DMS114 treated with DMSO at 0.1 percent for 48 hours (cell line): ENCODE measurements at regions not wholly inside any gene's neighbourhood (a gene's known extent, or its start where the extent isn't known, plus 50 kb on each side); places are given as distances from the start of the nearest gene placed in this dataset.
"Not testable (repeated sequence)": the region's sequence is repeated elsewhere in the genome, so short reads cannot be mapped to it uniquely, and the experiment has no call there.

ENCODE experiments used
- DNase-seq: peaks from one replicate; lab custom pipeline; 2025; ENCODE audit not compliant: unreplicated experiment; lab: John Stamatoyannopoulos, UW

- no peak for DNase-seq
These were observed 169.8 kb upstream of the PLXNC1 start for GRCh38 chr12:93978553-93978952.

GRCh38 chr12:93979189-93979588 lies 169.2 kb upstream of the PLXNC1 start:
- DNase-seq, result no peak

GRCh38 chr12:93980711-93981110 lies 167.7 kb upstream of the PLXNC1 start:
- no peak for DNase-seq

- DNase-seq, result no peak
These were observed 167.0 kb upstream of the PLXNC1 start for GRCh38 chr12:93981411-93981810.

- no peak for DNase-seq
These were observed 165.5 kb upstream of the PLXNC1 start for GRCh38 chr12:93982771-93983315.

GRCh38 chr12:93984005-93984404 lies 164.4 kb upstream of the PLXNC1 start:
- no peak for DNase-seq

- DNase-seq, result no peak
These were observed 158.4 kb upstream of the PLXNC1 start for GRCh38 chr12:93989949-93990348.

GRCh38 chr12:93990832-93991803 lies 157.3 kb upstream of the PLXNC1 start:
- no peak for DNase-seq

- DNase-seq, result no peak
These were observed 156.4 kb upstream of the PLXNC1 start for GRCh38 chr12:93991829-93992461.

GRCh38 chr12:93994721-93995120 lies 153.7 kb upstream of the PLXNC1 start:
- no peak for DNase-seq

GRCh38 chr12:93996321-93996720 lies 152.1 kb upstream of the PLXNC1 start:
- DNase-seq, result no peak

GRCh38 chr12:94001691-94002090 lies 146.7 kb upstream of the PLXNC1 start:
- DNase-seq, result no peak

- not testable (repeated sequence) for DNase-seq
These were observed 145.5 kb upstream of the PLXNC1 start for GRCh38 chr12:94002925-94003324.

- not testable (repeated sequence) for DNase-seq
These were observed 140.5 kb upstream of the PLXNC1 start for GRCh38 chr12:94007833-94008232.

- DNase-seq, result no peak
These were observed 138.1 kb upstream of the PLXNC1 start for GRCh38 chr12:94010307-94010706.

- DNase-seq, result no peak
These were observed 136.3 kb upstream of the PLXNC1 start for GRCh38 chr12:94012071-94012470.

- DNase-seq, result no peak
These were observed 135.8 kb upstream of the PLXNC1 start for GRCh38 chr12:94012590-94012989.

GRCh38 chr12:94017247-94017646 lies 131.1 kb upstream of the PLXNC1 start:
- DNase-seq, result not testable (repeated sequence)

- DNase-seq, result no peak
These were observed 128.0 kb upstream of the PLXNC1 start for GRCh38 chr12:94020335-94020734.

- no peak for DNase-seq
These were observed 124.5 kb upstream of the PLXNC1 start for GRCh38 chr12:94023879-94024278.

GRCh38 chr12:94025068-94025467 lies 123.3 kb upstream of the PLXNC1 start:
- no peak for DNase-seq

GRCh38 chr12:94025756-94026155 lies 122.6 kb upstream of the PLXNC1 start:
- DNase-seq, result no peak
